Endothelial cell of umbilical vein (primary cell): ENCODE measurements at regions not wholly inside any gene's neighbourhood (a gene's known extent, or its start where the extent isn't known, plus 50 kb on each side); places are given as distances from the start of the nearest gene placed in this dataset.

Experiments
- BruUV-seq: library from RNA; stranded (reverse); fragments of 400-500 nt; replicated peaks from 2 replicates; lab custom pipeline; 2021; lab: Mats Ljungman, UMichigan
- CTCF ChIA-PET: fragments of 300-600, 350-600 bp; sonication (Branson Sonifier 250); formaldehyde crosslinking; loops from one replicate; lab custom pipeline; 2021; ENCODE audit warnings: antibody characterized with exemption, inconsistent platforms; lab: Charles Lee
- POLR2A ChIA-PET: fragments of 300-600, 350-600 bp; sonication (Branson Sonifier 250); formaldehyde crosslinking; loops from one replicate; lab custom pipeline; 2021; ENCODE audit warnings: antibody characterized with exemption, inconsistent platforms; lab: Charles Lee
- DNase-seq: peaks from one replicate; pipeline ENCODE4 v3.0.0-alpha.2; 2011; ENCODE audit warnings: low read depth, low spot score
- FAIRE-seq: peaks from 2 replicates; lab custom pipeline; 2011; peaks lifted over from hg19 to GRCh38; lab: Jason Lieb, UNC
- H2AFZ ChIP-seq: 2 replicates; pipeline ENCODE4 v1.6.0; 2012; ENCODE audit warnings: low read depth, low read length, control low read depth, inconsistent platforms
- H3K27ac ChIP-seq: 2 replicates; pipeline ENCODE4 v1.5.1; 2011; ENCODE audit warnings: low read depth, mild to moderate bottlenecking, control low read depth, low read length, moderate library complexity; ENCODE audit not compliant: insufficient read depth
- H3K27me3 ChIP-seq, 2 experiments: 2 replicates each; pipeline versions ENCODE4 v1.6.0 to v1.6.1; 2011; ENCODE audit warnings: low read length in 2 of 2, mixed read lengths in 1 of 2; ENCODE audit not compliant: control insufficient read depth in 2 of 2, insufficient read depth in 2 of 2
- H3K36me3 ChIP-seq, 2 experiments: 2 replicates in 1 of 2; 3 replicates in 1 of 2; pipeline ENCODE4 v1.5.1; 2011; ENCODE audit warnings: low read length in 2 of 2, mild to moderate bottlenecking in 1 of 2, moderate library complexity in 1 of 2; ENCODE audit not compliant: control insufficient read depth in 2 of 2, insufficient read depth in 2 of 2; ENCODE audit errors: extremely low read depth in 1 of 2
- H3K4me1 ChIP-seq: 3 replicates; pipeline ENCODE4 v1.5.1; 2011; ENCODE audit warnings: mild to moderate bottlenecking, low read length; ENCODE audit not compliant: control insufficient read depth, insufficient read depth; ENCODE audit errors: extremely low read depth
- H3K4me2 ChIP-seq: 2 replicates; pipeline ENCODE4 v1.6.1; 2011; ENCODE audit warnings: low read length, control low read depth, mixed read lengths; ENCODE audit not compliant: insufficient read depth
- H3K4me3 ChIP-seq, 3 experiments: fragments of 200-600 bp in 1 of 3; sonication (generic), shearing (Covaris generic) in 1 of 3; replicated peaks in 1 of 3; 2 replicates each; pipeline ENCODE4 v1.5.1; 2011 to 2016; ENCODE audit warnings: control low read depth in 3 of 3, low read length in 3 of 3, mild to moderate bottlenecking in 2 of 3, inconsistent platforms in 1 of 3, low read depth in 1 of 3, moderate library complexity in 1 of 3; ENCODE audit not compliant: insufficient read depth in 1 of 3
- H3K79me2 ChIP-seq: 2 replicates; pipeline ENCODE4 v1.6.0; 2012; ENCODE audit warnings: low read length, inconsistent platforms; ENCODE audit not compliant: control insufficient read depth, insufficient read depth
- H3K9ac ChIP-seq: replicated peaks from 2 replicates; pipeline ENCODE3; 2011; ENCODE audit warnings: low read length, control low read depth; ENCODE audit not compliant: insufficient read depth; ENCODE audit errors: extremely low read depth
- H3K9me1 ChIP-seq: replicated peaks from 3 replicates; pipeline ENCODE4 v1.6.0; 2011; ENCODE audit warnings: mild to moderate bottlenecking, low read length; ENCODE audit not compliant: control insufficient read depth, insufficient read depth; ENCODE audit errors: extremely low read depth
- H3K9me3 ChIP-seq: replicated peaks from 2 replicates; pipeline ENCODE4 v1.5.1; 2012; ENCODE audit warnings: low read length, inconsistent platforms; ENCODE audit not compliant: control insufficient read depth, insufficient read depth
- H4K20me1 ChIP-seq: replicated peaks from 2 replicates; pipeline ENCODE3; 2011; ENCODE audit warnings: mild to moderate bottlenecking, low read length; ENCODE audit not compliant: control insufficient read depth, insufficient read depth; ENCODE audit errors: extremely low read depth
- CTCF ChIP-seq, 2 donors: IDR thresholded peaks; 1 replicate in 1 of 2; 2 replicates in 1 of 2; pipeline ENCODE4 v1.5.1; 2011; ENCODE audit warnings: low read length in 2 of 2, mild to moderate bottlenecking in 2 of 2, moderate library complexity in 2 of 2, control low read depth in 1 of 2, inconsistent platforms in 1 of 2, low read depth in 1 of 2; ENCODE audit not compliant: insufficient read depth in 1 of 2; ENCODE audit errors: extremely low read depth in 1 of 2
- JUN ChIP-seq: IDR thresholded peaks from 2 replicates; pipeline ENCODE4 v1.6.1; 2011; ENCODE audit warnings: borderline replicate concordance, low read depth; ENCODE audit not compliant: insufficient read length, insufficient read depth
- MAX ChIP-seq: IDR thresholded peaks from 2 replicates; pipeline ENCODE4 v1.6.1; 2011; ENCODE audit not compliant: insufficient read depth, insufficient read length
- MYC ChIP-seq: IDR thresholded peaks from one replicate; pipeline ENCODE4 v1.6.1; 2011; ENCODE audit warnings: mild to moderate bottlenecking, low read depth, low read length
- dilution Hi-C: fragments of 300-500 bp; cut with MboI; formaldehyde crosslinking; loops from one replicate; pipeline ENCODE4 v1.15.0; 2019; ENCODE audit warnings: low sequenced_read_pairs; ENCODE audit not compliant: extremely low pct_ligation_motif_present
- intact Hi-C: fragments of 100-400 bp; cut with micrococcal nuclease; formaldehyde crosslinking; loops from one replicate; pipeline ENCODE4 v1.10.0; 2022

- dilution Hi-C loops: no loop called here
- CTCF ChIA-PET: interaction anchor here (1.0 to 1.6 kb wide), 3 partner anchors 10 to 18 kb away, joined by 3 to 5 read pairs (median 3); no protein-coding TSS in a partner anchor
Observed at GRCh38 chr4:30867427-30867826, 147.3 kb downstream of the PCDH7 start.

More at GRCh38 chr4:30867427-30867826, 147.3 kb downstream of the PCDH7 start:
- H3K36me3 ChIP-seq: no peaks in the 10 kb centered on the region
- no peaks in the 10 kb centered on the region for H3K9me1 ChIP-seq
- H2AFZ ChIP-seq: no peak overlapping the region
- no peaks in the 10 kb centered on the region for H3K9me3 ChIP-seq
- H3K79me2 ChIP-seq: no peaks in the 10 kb centered on the region
- no peak for TF ChIP-seq CTCF (IDR thresholded peaks at IDR 0.05; ENCODE audit: extremely low read depth in 1 of 2, insufficient read depth in 1 of 2, low read depth in 1 of 2, low read length in 2 of 2)
- TF ChIP-seq MAX: no peak
- no peak for TF ChIP-seq JUN
- TF ChIP-seq MYC: no peak
- no peak overlapping the region for H3K9ac ChIP-seq
- DNase-seq (no peak), FAIRE-seq (no peak)
- POLR2A ChIA-PET: no interaction called here
- no peak overlapping the region for H3K4me2 ChIP-seq
- intact Hi-C loops: no loop called here
- BruUV-seq: no TSS peak
- H3K27me3 ChIP-seq: no peaks in the 10 kb centered on the region
- H3K27ac ChIP-seq: no peak overlapping the region
- no peak overlapping the region for H3K4me3 ChIP-seq
- no peaks in the 10 kb centered on the region for H4K20me1 ChIP-seq
- H3K4me1 ChIP-seq: peaks cover 12% of the 10 kb centered on the region
